Astrocyte of the cerebellum (primary cell): ENCODE measurements at regions not wholly inside any gene's neighbourhood (a gene's known extent, or its start where the extent isn't known, plus 50 kb on each side); places are given as distances from the start of the nearest gene placed in this dataset.
A peak's percentile ranks its signal among the peaks of the same experiment; 100 is the strongest.

Experiments used
- DNase-seq: peaks from one replicate; pipeline ENCODE4 v3.0.0-alpha.2; 2011; ENCODE audit warnings: low read depth
- H3K4me3 ChIP-seq: 2 replicates; pipeline ENCODE4 v1.5.1; 2011; ENCODE audit warnings: mild to moderate bottlenecking, low read depth, low read length, moderate library complexity
- in situ Hi-C: cut with HindIII; loops from 2 replicates; pipeline ENCODE4 v1.10.0; 2017; ENCODE audit warnings: low sequenced_read_pairs
- TF ChIP-seq, protein P1 (sequence below): IDR thresholded peaks from 2 replicates; pipeline ENCODE4 v1.5.1; 2012; ENCODE audit warnings: low read length, low read depth, moderate library complexity, mild to moderate bottlenecking; ENCODE audit errors: missing control alignments

GRCh38 chr7:91330191-91330808 lies 66.1 kb downstream of the FZD1 start:
- DNase-seq, result peak; percentile 9
- TF ChIP-seq, protein P1, sequence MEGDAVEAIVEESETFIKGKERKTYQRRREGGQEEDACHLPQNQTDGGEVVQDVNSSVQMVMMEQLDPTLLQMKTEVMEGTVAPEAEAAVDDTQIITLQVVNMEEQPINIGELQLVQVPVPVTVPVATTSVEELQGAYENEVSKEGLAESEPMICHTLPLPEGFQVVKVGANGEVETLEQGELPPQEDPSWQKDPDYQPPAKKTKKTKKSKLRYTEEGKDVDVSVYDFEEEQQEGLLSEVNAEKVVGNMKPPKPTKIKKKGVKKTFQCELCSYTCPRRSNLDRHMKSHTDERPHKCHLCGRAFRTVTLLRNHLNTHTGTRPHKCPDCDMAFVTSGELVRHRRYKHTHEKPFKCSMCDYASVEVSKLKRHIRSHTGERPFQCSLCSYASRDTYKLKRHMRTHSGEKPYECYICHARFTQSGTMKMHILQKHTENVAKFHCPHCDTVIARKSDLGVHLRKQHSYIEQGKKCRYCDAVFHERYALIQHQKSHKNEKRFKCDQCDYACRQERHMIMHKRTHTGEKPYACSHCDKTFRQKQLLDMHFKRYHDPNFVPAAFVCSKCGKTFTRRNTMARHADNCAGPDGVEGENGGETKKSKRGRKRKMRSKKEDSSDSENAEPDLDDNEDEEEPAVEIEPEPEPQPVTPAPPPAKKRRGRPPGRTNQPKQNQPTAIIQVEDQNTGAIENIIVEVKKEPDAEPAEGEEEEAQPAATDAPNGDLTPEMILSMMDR, result no peak
- in situ Hi-C loops, result no loop called here
- H3K4me3 ChIP-seq, result no peak overlapping the region

- H3K4me3 ChIP-seq, result no peak overlapping the region
- DNase-seq, result no peak
- TF ChIP-seq, protein P1, result no peak
- in situ Hi-C loops, result no loop called here
Measured at GRCh38 chr7:91330866-91331265, 66.6 kb downstream of the FZD1 start.

- no peak overlapping the region for H3K4me3 ChIP-seq
- in situ Hi-C loops, result loop anchor here (5.0 kb wide), 1 partner anchor 34 kb away; no protein-coding TSS in a partner anchor
- TF ChIP-seq, protein P1, result no peak
- no peak for DNase-seq
Measured at GRCh38 chr7:91336106-91336505, 71.9 kb downstream of the FZD1 start.

DNA sequence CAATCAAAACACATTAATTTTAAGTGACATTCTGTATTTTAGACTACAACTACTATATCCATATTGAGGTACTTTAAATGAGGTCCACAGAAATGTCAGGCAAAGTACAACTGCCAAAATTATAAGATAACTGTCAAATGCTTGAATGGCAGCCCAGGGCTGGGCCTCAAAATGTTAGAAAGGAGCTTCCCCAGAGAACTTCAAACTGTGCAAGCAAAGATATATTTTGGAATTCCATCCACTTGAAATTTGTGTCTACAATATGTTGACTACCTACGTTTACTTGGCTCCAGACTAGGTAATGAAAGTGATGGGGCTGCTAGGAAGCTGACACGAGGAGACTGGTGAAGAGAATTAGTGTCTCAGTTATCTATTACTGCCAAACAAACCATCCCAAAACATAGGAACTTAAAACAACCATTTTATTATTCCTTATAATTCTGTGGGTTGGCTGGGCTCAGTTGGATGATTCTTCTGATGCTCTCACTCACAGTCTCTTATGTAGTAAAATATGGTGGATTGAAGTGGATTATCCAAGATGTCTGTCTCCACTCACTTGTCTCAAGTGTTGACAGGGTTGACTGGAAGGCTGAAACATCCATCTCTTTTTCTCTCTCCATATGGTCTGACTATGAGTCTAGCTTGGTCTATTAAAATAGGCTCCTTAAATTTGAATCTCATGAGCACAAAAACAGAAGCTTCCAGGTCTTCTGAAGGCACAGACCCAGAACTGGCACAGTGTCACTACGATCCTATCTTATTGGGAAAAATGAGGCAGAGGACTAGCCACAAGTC lies 74.2 kb downstream of the FZD1 start:
- no peak for DNase-seq
- TF ChIP-seq, protein P1, result no peak
- in situ Hi-C loops, result loop anchor here (5.0 kb wide), 1 partner anchor 36 kb away; no protein-coding TSS in a partner anchor
- no peak overlapping the region for H3K4me3 ChIP-seq

- in situ Hi-C loops, result no loop called here
- no peak overlapping the region for H3K4me3 ChIP-seq
- TF ChIP-seq, protein P1, result no peak
- DNase-seq, result no peak
Measured at GRCh38 chr7:91342346-91342745, 78.1 kb downstream of the FZD1 start.

- no peak overlapping the region for H3K4me3 ChIP-seq
- DNase-seq, result no peak
- TF ChIP-seq, protein P1, result no peak
- in situ Hi-C loops, result no loop called here
Measured at GRCh38 chr7:91343420-91343960, 79.3 kb downstream of the FZD1 start.
